Activated CD8-positive, alpha-beta T cell treated with anti-CD3 and anti-CD28 coated beads for 36 hours (primary cell): ENCODE measurements at regions not wholly inside any gene's neighbourhood (a gene's known extent, or its start where the extent isn't known, plus 50 kb on each side); places are given as distances from the start of the nearest gene placed in this dataset.

ENCODE experiments used
- ATAC-seq: fragments of 200-7000 bp; cut with Tn5 transposase; one replicate; pipeline ENCODE4 v1.10.0; 2021; ENCODE audit warnings: mild to moderate bottlenecking, moderate library complexity
- CTCF ChIA-PET: fragments of 350-600 bp; sonication (Branson Sonifier 250); formaldehyde crosslinking; loops from one replicate; lab custom pipeline; 2021; ENCODE audit warnings: antibody characterized with exemption; lab: Charles Lee
- POLR2A ChIA-PET: fragments of 350-600 bp; sonication (Branson Sonifier 250); formaldehyde crosslinking; loops from one replicate; lab custom pipeline; 2021; ENCODE audit warnings: antibody characterized with exemption; lab: Charles Lee
- DNase-seq: peaks from one replicate; pipeline ENCODE4 v3.0.0-alpha.2; 2020
- H3K27ac Mint-ChIP-seq: one replicate; pipeline ENCODE4 v1.8.0; 2021; ENCODE audit warnings: mild to moderate bottlenecking, mixed read lengths
- H3K27me3 Mint-ChIP-seq: one replicate; pipeline ENCODE4 v1.8.0; 2021; ENCODE audit warnings: mixed read lengths
- H3K36me3 Mint-ChIP-seq: one replicate; pipeline ENCODE4 v1.8.0; 2021; ENCODE audit warnings: low read depth, mixed read lengths
- H3K4me1 Mint-ChIP-seq: one replicate; pipeline ENCODE4 v1.8.0; 2021; ENCODE audit warnings: low read depth, mixed read lengths
- H3K4me3 Mint-ChIP-seq: one replicate; pipeline ENCODE4 v1.8.0; 2021; ENCODE audit warnings: mild to moderate bottlenecking, moderate library complexity, mixed read lengths
- H3K9me3 Mint-ChIP-seq: one replicate; pipeline ENCODE4 v1.8.0; 2021; ENCODE audit warnings: mixed read lengths
- intact Hi-C: fragments of 100-400 bp; cut with micrococcal nuclease; formaldehyde crosslinking; loops from one replicate; pipeline ENCODE4 v1.10.0; 2022
- TF ChIP-seq, protein P1 (sequence below): fragments of 200-600 bp; IDR thresholded peaks from one replicate; pipeline ENCODE4 v1.8.0; 2022; ENCODE audit warnings: antibody characterized with exemption, mild to moderate bottlenecking

DNA sequence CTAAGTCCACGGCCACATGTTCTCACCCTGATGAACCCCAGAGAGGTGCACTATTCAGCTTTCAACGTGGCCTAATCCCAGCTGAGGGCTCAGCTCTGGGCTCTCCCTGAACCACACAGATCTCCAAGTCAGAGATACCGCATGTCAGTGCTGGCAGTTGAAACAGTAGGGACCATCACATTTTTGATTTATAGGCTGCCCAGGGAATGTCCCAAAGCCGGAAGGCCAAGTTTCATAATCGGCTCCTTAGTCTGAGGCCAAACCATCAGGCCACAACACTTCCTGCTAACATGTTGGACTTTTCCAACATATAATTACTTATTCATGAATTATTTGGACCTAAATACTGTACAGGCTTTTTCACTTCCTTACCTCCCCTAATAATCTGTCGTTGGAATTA, 91.9 kb upstream of the KLHL29 start:
- Mint-ChIP-seq H3K9me3 (no peaks in the 10 kb centered on the region), H3K4me1 (no peaks in the 10 kb centered on the region), H3K36me3 (no peaks in the 10 kb centered on the region), H3K27me3 (peaks cover 8% of the 10 kb centered on the region), H3K27ac (no peak overlapping the region), H3K4me3 (no peak overlapping the region)
- TF ChIP-seq, protein P1, sequence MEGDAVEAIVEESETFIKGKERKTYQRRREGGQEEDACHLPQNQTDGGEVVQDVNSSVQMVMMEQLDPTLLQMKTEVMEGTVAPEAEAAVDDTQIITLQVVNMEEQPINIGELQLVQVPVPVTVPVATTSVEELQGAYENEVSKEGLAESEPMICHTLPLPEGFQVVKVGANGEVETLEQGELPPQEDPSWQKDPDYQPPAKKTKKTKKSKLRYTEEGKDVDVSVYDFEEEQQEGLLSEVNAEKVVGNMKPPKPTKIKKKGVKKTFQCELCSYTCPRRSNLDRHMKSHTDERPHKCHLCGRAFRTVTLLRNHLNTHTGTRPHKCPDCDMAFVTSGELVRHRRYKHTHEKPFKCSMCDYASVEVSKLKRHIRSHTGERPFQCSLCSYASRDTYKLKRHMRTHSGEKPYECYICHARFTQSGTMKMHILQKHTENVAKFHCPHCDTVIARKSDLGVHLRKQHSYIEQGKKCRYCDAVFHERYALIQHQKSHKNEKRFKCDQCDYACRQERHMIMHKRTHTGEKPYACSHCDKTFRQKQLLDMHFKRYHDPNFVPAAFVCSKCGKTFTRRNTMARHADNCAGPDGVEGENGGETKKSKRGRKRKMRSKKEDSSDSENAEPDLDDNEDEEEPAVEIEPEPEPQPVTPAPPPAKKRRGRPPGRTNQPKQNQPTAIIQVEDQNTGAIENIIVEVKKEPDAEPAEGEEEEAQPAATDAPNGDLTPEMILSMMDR: no peak
- DNase-seq: no peak
- POLR2A ChIA-PET: no interaction called here
- CTCF ChIA-PET: no interaction called here
- no peak for ATAC-seq
- intact Hi-C loops: no loop called here

DNA sequence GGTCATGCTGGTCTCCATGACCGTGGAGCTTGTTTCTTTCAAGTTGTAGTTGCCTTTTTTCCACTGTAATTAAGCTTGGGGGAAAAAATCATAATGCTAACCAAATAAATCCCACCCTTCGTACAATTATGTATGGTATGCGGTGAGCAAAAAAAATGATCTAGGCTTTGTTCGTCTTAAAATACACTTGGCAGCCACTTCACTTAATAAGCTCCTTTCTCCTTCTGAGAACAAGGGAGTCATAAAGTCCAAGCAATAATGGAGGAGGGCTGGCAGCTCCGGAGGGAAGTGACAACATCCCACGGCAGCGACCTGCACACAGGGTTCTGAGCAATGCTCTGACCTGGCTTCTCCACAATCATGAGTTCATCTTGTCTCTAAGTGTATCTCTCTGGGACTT, 91.2 kb upstream of the KLHL29 start:
- H3K27ac Mint-ChIP-seq: no peak overlapping the region
- H3K36me3 Mint-ChIP-seq: no peaks in the 10 kb centered on the region
- TF ChIP-seq, protein P1: no peak
- ATAC-seq: no peak
- no peak for DNase-seq
- intact Hi-C loops: no loop called here
- ChIA-PET CTCF (no interaction called here), POLR2A (no interaction called here)
- no peaks in the 10 kb centered on the region for H3K4me1 Mint-ChIP-seq
- H3K27me3 Mint-ChIP-seq: peaks cover 8% of the 10 kb centered on the region
- no peaks in the 10 kb centered on the region for H3K9me3 Mint-ChIP-seq
- no peak overlapping the region for H3K4me3 Mint-ChIP-seq

DNA sequence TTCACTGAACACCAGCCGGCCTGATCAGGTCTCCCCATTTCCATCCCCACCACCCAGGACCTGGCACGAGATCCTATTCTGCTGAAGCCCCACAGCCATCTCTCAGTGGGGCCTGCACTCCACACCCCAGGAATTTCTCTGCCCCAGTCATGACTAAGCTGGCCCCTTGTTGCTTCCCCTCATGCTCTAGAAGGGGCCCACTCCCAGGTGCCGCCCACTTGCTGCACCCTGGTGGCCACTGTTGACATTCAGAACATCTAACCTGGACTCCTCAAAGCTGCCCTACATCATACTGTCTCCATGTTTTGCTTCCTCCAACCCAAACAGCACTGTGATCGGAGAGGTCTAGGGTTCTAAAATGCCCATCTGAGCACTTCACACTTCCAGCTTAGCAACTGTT, 90.7 kb upstream of the KLHL29 start:
- ATAC-seq (no peak), DNase-seq (peak; percentile 2)
- no peaks in the 10 kb centered on the region for H3K4me1 Mint-ChIP-seq
- ChIA-PET CTCF (no interaction called here), POLR2A (no interaction called here)
- H3K27ac Mint-ChIP-seq: no peak overlapping the region
- no peak overlapping the region for H3K4me3 Mint-ChIP-seq
- intact Hi-C loops: no loop called here
- no peaks in the 10 kb centered on the region for H3K36me3 Mint-ChIP-seq
- TF ChIP-seq, protein P1: no peak
- peaks cover 8% of the 10 kb centered on the region for H3K27me3 Mint-ChIP-seq
- H3K9me3 Mint-ChIP-seq: no peaks in the 10 kb centered on the region

DNA sequence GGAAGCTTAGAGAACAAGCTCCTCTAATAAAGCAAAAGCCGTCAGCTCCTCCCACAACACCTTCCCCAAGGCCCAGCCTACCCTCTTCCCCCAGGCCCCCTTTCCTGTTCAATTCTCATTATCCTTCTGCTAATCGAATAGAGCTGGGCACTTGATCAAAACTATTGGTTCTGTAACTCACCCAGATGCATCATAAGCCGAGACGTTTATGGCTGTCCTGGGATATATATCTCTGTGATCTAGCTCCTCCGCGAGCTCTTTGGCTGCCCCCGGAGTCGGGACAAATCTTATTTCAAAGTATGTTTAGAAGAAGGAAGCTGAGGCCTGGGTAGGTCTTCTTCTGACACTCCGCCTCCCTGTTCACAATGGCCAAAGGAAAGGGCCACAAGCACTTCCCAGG, 88.3 kb upstream of the KLHL29 start:
- ATAC-seq (no peak), DNase-seq (no peak)
- Mint-ChIP-seq H3K9me3 (no peaks in the 10 kb centered on the region), H3K36me3 (no peaks in the 10 kb centered on the region), H3K27ac (no peak overlapping the region), H3K4me3 (no peak overlapping the region), H3K27me3 (peaks cover 8% of the 10 kb centered on the region), H3K4me1 (no peaks in the 10 kb centered on the region)
- intact Hi-C loops: no loop called here
- ChIA-PET CTCF (no interaction called here), POLR2A (no interaction called here)
- TF ChIP-seq, protein P1: no peak

DNA sequence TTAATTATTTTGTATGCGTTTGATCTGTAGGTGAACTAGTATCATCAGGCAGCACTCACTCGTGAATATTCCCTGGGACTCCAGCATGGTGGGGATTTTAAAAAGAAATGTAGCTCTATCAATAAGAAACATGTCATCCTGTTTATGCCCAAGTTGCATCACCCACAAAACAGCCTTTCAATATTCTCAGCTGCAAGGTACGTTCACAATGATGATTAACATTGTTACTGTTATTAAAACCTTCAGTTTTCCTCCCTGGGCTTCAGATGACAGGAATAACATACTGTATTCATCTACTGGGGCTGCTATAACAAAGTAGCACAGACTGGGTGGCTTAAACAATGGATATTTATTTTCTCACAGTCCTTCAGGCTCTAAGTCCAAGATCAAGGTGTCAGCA, 87.9 kb upstream of the KLHL29 start:
- intact Hi-C loops: no loop called here
- Mint-ChIP-seq H3K4me1 (no peaks in the 10 kb centered on the region), H3K27me3 (peaks cover 8% of the 10 kb centered on the region), H3K36me3 (no peaks in the 10 kb centered on the region), H3K27ac (no peak overlapping the region), H3K9me3 (no peaks in the 10 kb centered on the region), H3K4me3 (no peak overlapping the region)
- ATAC-seq (no peak), DNase-seq (no peak)
- ChIA-PET POLR2A (no interaction called here), CTCF (no interaction called here)
- TF ChIP-seq, protein P1: no peak
